ENCODE measurements at regions not wholly inside any gene's neighbourhood (a gene's known extent, or its start where the extent isn't known, plus 50 kb on each side); places are given as distances from the start of the nearest gene placed in this dataset.
"Not testable (repeated sequence)": the region's sequence is repeated elsewhere in the genome, so short reads cannot be mapped to it uniquely, and the experiment has no call there.

- TF ChIP-seq GLIS3 (CRISPR knock-in tag; IDR thresholded peaks at IDR 0.05); ISL1 (CRISPR knock-in tag; IDR thresholded peaks at IDR 0.05); ZFP3 (CRISPR knock-in tag; IDR thresholded peaks at IDR 0.05); ZNF8 (CRISPR knock-in tag; IDR thresholded peaks at IDR 0.05); TCF4 (CRISPR knock-in tag; IDR thresholded peaks at IDR 0.05; ENCODE audit: borderline replicate concordance); RARB (CRISPR knock-in tag; IDR thresholded peaks at IDR 0.05): not testable (repeated sequence)
Observed at GRCh38 chr7:32667586-32667985, 172.3 kb downstream of the AVL9 start.
